Nucleus accumbens (tissue), 56 donors: ENCODE measurements at regions not wholly inside any gene's neighbourhood (a gene's known extent, or its start where the extent isn't known, plus 50 kb on each side); places are given as distances from the start of the nearest gene placed in this dataset.

Experiments used
- DNase-seq, 56 donors: peaks; one replicate each; lab custom pipeline; 2025; lab: John Stamatoyannopoulos, UW

GRCh38 chr12:124517260-124518050 lies 50.0 kb downstream of the NCOR2 start:
- DNase-seq: peak in 52 of 56 donors; percentile 26 to 81 (median 66)

- DNase-seq: no peak
Observed at GRCh38 chr12:124516850-124517249, 50.6 kb downstream of the NCOR2 start.

GRCh38 chr12:124515981-124516380 lies 51.4 kb downstream of the NCOR2 start:
- DNase-seq: peak in 17 of 56 donors; percentile 23 to 58 (median 40)

- no peak for DNase-seq
Observed at GRCh38 chr12:124514996-124515932, 52.1 kb downstream of the NCOR2 start.

- no peak for DNase-seq
Observed at GRCh38 chr12:124514145-124514995, 53.0 kb downstream of the NCOR2 start.

GRCh38 chr12:124513297-124513867 lies 54.0 kb downstream of the NCOR2 start:
- no peak for DNase-seq

- peak in 53 of 56 donors; percentile 11 to 96 (median 78) for DNase-seq
Observed at GRCh38 chr12:124512667-124513296, 54.6 kb downstream of the NCOR2 start.

- no peak for DNase-seq
Observed at GRCh38 chr12:124511259-124511985, 56.0 kb downstream of the NCOR2 start.

- DNase-seq: peak in 37 of 56 donors; percentile 8 to 78 (median 45)
Observed at GRCh38 chr12:124510301-124510970, 57.0 kb downstream of the NCOR2 start.

- peak in 44 of 56 donors; percentile 17 to 76 (median 50) for DNase-seq
Observed at GRCh38 chr12:124509676-124510300, 57.6 kb downstream of the NCOR2 start.

GRCh38 chr12:124509300-124509675 lies 58.1 kb downstream of the NCOR2 start:
- no peak for DNase-seq

GRCh38 chr12:124508381-124509079 lies 58.9 kb downstream of the NCOR2 start:
- DNase-seq: no peak

GRCh38 chr12:124507188-124508109 lies 60.0 kb downstream of the NCOR2 start:
- DNase-seq: no peak

- no peak for DNase-seq
Observed at GRCh38 chr12:124506832-124507153, 60.6 kb downstream of the NCOR2 start.

GRCh38 chr12:124506145-124506831 lies 61.1 kb downstream of the NCOR2 start:
- peak in 6 of 56 donors; percentile 17 to 54 (median 23) for DNase-seq
